ENCODE measurements at regions not wholly inside any gene's neighbourhood (a gene's known extent, or its start where the extent isn't known, plus 50 kb on each side); places are given as distances from the start of the nearest gene placed in this dataset.

DNA sequence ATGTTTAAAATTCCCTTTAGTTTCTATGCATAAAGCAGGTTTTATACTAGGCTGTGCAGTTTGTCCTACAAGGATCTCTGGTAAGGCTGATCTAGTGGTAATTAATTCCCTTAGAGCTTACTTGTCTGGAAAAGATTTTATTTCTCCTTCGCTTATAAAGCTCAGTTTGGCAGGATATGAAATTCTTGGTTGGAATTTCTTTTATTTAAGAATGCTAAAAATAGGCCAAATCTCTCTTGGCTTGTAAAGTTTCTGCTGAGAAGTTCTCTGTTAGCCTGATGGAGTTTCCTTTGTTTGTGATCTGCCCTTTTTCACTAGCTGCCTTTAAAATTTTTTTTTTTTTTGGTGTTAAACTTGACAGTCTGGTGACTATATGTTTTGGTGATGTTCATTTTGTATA lies 237.1 kb upstream of the TLE4 start:
- Histone ChIP-seq H3K4ac (replicated peaks; ENCODE audit: insufficient read length, low read depth, low read length) (no peak overlapping the region), H3K27ac (ENCODE audit: low read depth, low read length) (no peak overlapping the region), H2BK120ac (replicated peaks; ENCODE audit: low read depth, low read length) (no peak overlapping the region), H3K56ac (replicated peaks; ENCODE audit: insufficient read length, low read depth, low read length) (no peak overlapping the region), H3K4me2 (ENCODE audit: insufficient read depth in 1 of 2, low read depth in 2 of 2, low read length in 2 of 2) (no peak overlapping the region), H4K8ac (ENCODE audit: extremely low read depth, insufficient read depth, low read length) (no peak overlapping the region), H3K79me2 (ENCODE audit: control insufficient read depth in 1 of 2, insufficient read depth in 2 of 2, low read length in 2 of 2) (no peaks in the 10 kb centered on the region), H3K9me3 (ENCODE audit: insufficient read depth in 2 of 2, low read depth in 1 of 2, low read length in 1 of 2) (peaks cover 11 to 12% of the 10 kb centered on the region in 2 experiments), H2BK5ac (ENCODE audit: low read depth, low read length) (no peak overlapping the region), H2AK5ac (ENCODE audit: low read depth, low read length) (no peak overlapping the region), H3K27me3 (replicated peaks in 1 of 4; ENCODE audit: control insufficient read depth in 3 of 4, extremely low read depth in 1 of 4, insufficient read depth in 3 of 4, low read length in 3 of 4) (no peaks in the 10 kb centered on the region), H3K4me1 (replicated peaks in 1 of 4; ENCODE audit: control insufficient read depth in 3 of 4, insufficient read depth in 4 of 4, low read length in 3 of 4) (0 out of 7 replicates have a peak, but pooled peaks cover 0 to 2% (median 0%) of the 10 kb centered on the region in 4 experiments), H3K79me1 (ENCODE audit: low read depth, low read length) (no peaks in the 10 kb centered on the region), H3K9ac (replicated peaks in 1 of 4; ENCODE audit: extremely low read depth in 1 of 4, low read depth in 3 of 4, low read length in 3 of 4) (no peak overlapping the region), H4K5ac (ENCODE audit: insufficient read length, low read depth, low read length) (no peak overlapping the region), H2BK15ac (ENCODE audit: low read length) (no peak overlapping the region), H3K14ac (ENCODE audit: insufficient read length) (no peak overlapping the region), H3K18ac (ENCODE audit: extremely low read depth, low read length) (no peak overlapping the region), H3K23ac (ENCODE audit: insufficient read length) (no peak overlapping the region), H3K23me2 (ENCODE audit: low read depth, low read length) (no peaks in the 10 kb centered on the region), H4K91ac (replicated peaks; ENCODE audit: insufficient read length, low read length) (no peak overlapping the region), H2AFZ (ENCODE audit: low read length) (no peak overlapping the region), H3K36me3 (ENCODE audit: control insufficient read depth in 2 of 4, insufficient read depth in 4 of 4, low read length in 3 of 4) (no peaks in the 10 kb centered on the region), H3K4me3 (ENCODE audit: extremely low read depth in 1 of 4, insufficient read depth in 2 of 4, low read depth in 3 of 4, low read length in 4 of 4) (no peak overlapping the region), H2BK20ac (ENCODE audit: low read length) (no peak overlapping the region), H2BK12ac (ENCODE audit: low read depth, low read length) (no peak overlapping the region), H4K20me1 (replicated peaks in 1 of 2; ENCODE audit: control insufficient read depth in 1 of 2, insufficient read depth in 2 of 2, low read length in 2 of 2) (no peaks in the 10 kb centered on the region)
- 91% methylated on average over 1 of the region's 1 CpG; no CpG with 5 or more reads in 1 of the 2 experiments for WGBS, 2 experiments (ENCODE audit: extremely low coverage in 1 of 2, insufficient coverage in 1 of 2, insufficient read length in 1 of 2, insufficient replicate concordance in 2 of 2, low coverage in 1 of 2, low lambda C conversion rate in 2 of 2, missing lambda C conversion rate in 1 of 2)
- no peak for DNase-seq (ENCODE audit: low read depth in 1 of 2, low spot score in 2 of 2)
- POLR2A ChIA-PET (ENCODE audit: partially characterized antibody): no interaction called here
- FAIRE-seq: no peak
- CTCF ChIA-PET (ENCODE audit: partially characterized antibody): interaction anchor here (0.7 to 0.8 kb wide), 2 partner anchors 97 to 227 kb away, joined by 3 read pairs; no protein-coding TSS in a partner anchor
- TF ChIP-seq MAFK (IDR thresholded peaks at IDR 0.05; ENCODE audit: low read depth, low read length): no peak
- TF ChIP-seq RNF2 (IDR thresholded peaks at IDR 0.05; ENCODE audit: borderline replicate concordance, low read depth, low read length, missing control alignments, poor library complexity, severe bottlenecking): no peak
- TF ChIP-seq NANOG (IDR thresholded peaks at IDR 0.05; ENCODE audit: insufficient read depth, low read depth, low read length, poor library complexity, severe bottlenecking): no peak
- no peak for TF ChIP-seq GABPA (IDR thresholded peaks at IDR 0.05; ENCODE audit: borderline replicate concordance, insufficient read depth, low read length)
- TF ChIP-seq ASH2L (IDR thresholded peaks at IDR 0.05; ENCODE audit: low read length): no peak
- no peak for TF ChIP-seq CBX8 (IDR thresholded peaks at IDR 0.05; ENCODE audit: borderline replicate concordance, low read depth, low read length)
- TF ChIP-seq, protein P1, sequence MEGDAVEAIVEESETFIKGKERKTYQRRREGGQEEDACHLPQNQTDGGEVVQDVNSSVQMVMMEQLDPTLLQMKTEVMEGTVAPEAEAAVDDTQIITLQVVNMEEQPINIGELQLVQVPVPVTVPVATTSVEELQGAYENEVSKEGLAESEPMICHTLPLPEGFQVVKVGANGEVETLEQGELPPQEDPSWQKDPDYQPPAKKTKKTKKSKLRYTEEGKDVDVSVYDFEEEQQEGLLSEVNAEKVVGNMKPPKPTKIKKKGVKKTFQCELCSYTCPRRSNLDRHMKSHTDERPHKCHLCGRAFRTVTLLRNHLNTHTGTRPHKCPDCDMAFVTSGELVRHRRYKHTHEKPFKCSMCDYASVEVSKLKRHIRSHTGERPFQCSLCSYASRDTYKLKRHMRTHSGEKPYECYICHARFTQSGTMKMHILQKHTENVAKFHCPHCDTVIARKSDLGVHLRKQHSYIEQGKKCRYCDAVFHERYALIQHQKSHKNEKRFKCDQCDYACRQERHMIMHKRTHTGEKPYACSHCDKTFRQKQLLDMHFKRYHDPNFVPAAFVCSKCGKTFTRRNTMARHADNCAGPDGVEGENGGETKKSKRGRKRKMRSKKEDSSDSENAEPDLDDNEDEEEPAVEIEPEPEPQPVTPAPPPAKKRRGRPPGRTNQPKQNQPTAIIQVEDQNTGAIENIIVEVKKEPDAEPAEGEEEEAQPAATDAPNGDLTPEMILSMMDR (IDR thresholded peaks at IDR 0.05; ENCODE audit: control extremely low read depth in 1 of 3, insufficient read depth in 1 of 3, low read depth in 1 of 3, low read length in 3 of 3): no peak
- no peak for TF ChIP-seq HDAC6 (IDR thresholded peaks at IDR 0.05; ENCODE audit: low read depth, low read length)
- TF ChIP-seq POU5F1 (IDR thresholded peaks at IDR 0.05; ENCODE audit: low read depth, low read length): no peak
- TF ChIP-seq SP1 (IDR thresholded peaks at IDR 0.05; ENCODE audit: low read depth, low read length): no peak
- no peak for TF ChIP-seq PHF8 (conservative IDR thresholded peaks at IDR 0.05; ENCODE audit: low read depth, low read length)
- no peak for TF ChIP-seq TAF1 (IDR thresholded peaks at IDR 0.05; ENCODE audit: low read depth, low read length)
